ENCODE measurements at regions not wholly inside any gene's neighbourhood (a gene's known extent, or its start where the extent isn't known, plus 50 kb on each side); places are given as distances from the start of the nearest gene placed in this dataset.

DNA sequence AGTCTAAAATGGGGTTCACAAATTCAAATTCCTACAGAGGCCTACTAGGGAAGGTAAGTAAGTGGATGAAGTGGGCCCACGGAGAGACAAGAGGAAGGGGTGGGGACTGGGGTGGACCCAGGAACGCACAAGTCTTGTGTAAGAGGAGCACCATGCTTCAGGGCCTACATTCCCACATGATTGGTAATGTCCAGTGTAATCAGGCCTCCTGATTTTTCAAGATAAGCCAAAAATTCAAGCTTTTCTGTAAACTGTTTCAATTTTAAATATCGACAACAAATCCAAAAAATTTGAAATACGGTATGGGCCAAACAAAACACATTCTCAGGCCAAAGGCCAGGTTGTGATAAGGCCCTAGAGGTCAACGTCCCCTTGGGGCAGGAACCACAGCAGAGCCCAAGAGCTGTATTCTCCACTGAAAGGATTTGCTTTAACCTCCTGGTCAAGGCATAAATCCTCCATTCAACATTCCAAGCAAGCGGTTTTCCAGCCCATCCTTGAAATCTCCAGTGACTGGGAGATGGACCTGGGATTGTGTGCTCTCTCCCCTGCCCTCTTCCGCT, 116.4 kb downstream of the TRIM29 start:
- Histone ChIP-seq H2AFZ (replicated peaks; ENCODE audit: low read length, poor library complexity) (no peak overlapping the region), H3K9ac (ENCODE audit: low read depth, low read length) (no peak overlapping the region), H2BK20ac (ENCODE audit: low read depth, low read length) (no peak overlapping the region), H2AK9ac (replicated peaks; ENCODE audit: low read depth, low read length, poor library complexity) (no peak overlapping the region), H3K36me3 (ENCODE audit: control insufficient read depth, insufficient read depth, low read length) (no peaks in the 10 kb centered on the region), H2BK5ac (ENCODE audit: low read depth, low read length, poor library complexity, severe bottlenecking) (no peak overlapping the region), H3K9me1 (ENCODE audit: insufficient read depth, low read length) (no peaks in the 10 kb centered on the region), H3K9me3 (ENCODE audit: control insufficient read depth, insufficient read depth, low read length) (no peaks in the 10 kb centered on the region), H3K4me3 (ENCODE audit: insufficient read depth, low read depth, low read length) (no peak overlapping the region), H3K14ac (replicated peaks; ENCODE audit: low read depth, low read length) (no peak overlapping the region), H2BK120ac (ENCODE audit: low read depth, low read length) (no peak overlapping the region), H4K8ac (ENCODE audit: low read depth in 2 of 2, low read length in 2 of 2) (no peak overlapping the region), H3K27me3 (ENCODE audit: control insufficient read depth, insufficient read depth, low read length) (peaks cover 7% of the 10 kb centered on the region), H3K27ac (ENCODE audit: insufficient read depth, low read length) (no peak overlapping the region), H2BK15ac (ENCODE audit: low read depth, low read length) (no peak overlapping the region), H3K18ac (ENCODE audit: low read depth, low read length) (no peak overlapping the region), H3K23ac (ENCODE audit: low read depth, low read length) (no peak overlapping the region), H4K5ac (ENCODE audit: low read depth, low read length) (no peak overlapping the region), H3K79me1 (ENCODE audit: low read depth in 1 of 2, low read length in 2 of 2) (no peaks in the 10 kb centered on the region), H3K4me2 (ENCODE audit: low read depth, low read length) (no peak overlapping the region), H3K4me1 (ENCODE audit: control insufficient read depth, insufficient read depth, low read length) (no peaks in the 10 kb centered on the region), H4K20me1 (ENCODE audit: insufficient read depth, low read length) (no peaks in the 10 kb centered on the region), H3K56ac (ENCODE audit: extremely low read depth, insufficient read depth, low read length) (no peak overlapping the region), H2AK5ac (ENCODE audit: low read depth, low read length) (no peak overlapping the region), H3K4ac (ENCODE audit: low read depth, low read length) (no peak overlapping the region), H4K91ac (ENCODE audit: insufficient read depth, low read depth, low read length) (no peak overlapping the region)
- ATAC-seq (ENCODE audit: low read depth) (no peak), DNase-seq (no peak)
- in situ Hi-C loops (cut with MboI; ENCODE audit: low sequenced_read_pairs) (no loop called here), dilution Hi-C loops (cut with HindIII; ENCODE audit: low sequenced_read_pairs, unreplicated experiment) (no loop called here), intact Hi-C loops (cut with micrococcal nuclease) (no loop called here)
- no TSS peak for BruUV-seq (replicated peaks)
- CTCF ChIA-PET = interaction anchor here (1.1 kb wide), 1 partner anchor 8 kb away, joined by 3 read pairs; no protein-coding TSS in a partner anchor
- 100% methylated on average over 1 of the region's 7 CpGs; no CpG with 5 or more reads in 1 of the 2 experiments for WGBS, 2 experiments (ENCODE audit: extremely low coverage in 2 of 2, insufficient read length in 1 of 2)
- POLR2A ChIA-PET (ENCODE audit: unreplicated experiment) = no interaction called here
- TF ChIP-seq MXI1 (IDR thresholded peaks at IDR 0.05; ENCODE audit: borderline replicate concordance, low read depth, low read length) (no peak), POLR2A (IDR thresholded peaks at IDR 0.05; ENCODE audit: low read depth, low read length) (no peak), BHLHE40 (IDR thresholded peaks at IDR 0.05; ENCODE audit: low read depth, low read length) (no peak), CEBPB (IDR thresholded peaks at IDR 0.05; ENCODE audit: low read depth, low read length) (no peak), SMC3 (IDR thresholded peaks at IDR 0.05; ENCODE audit: low read depth, low read length) (no peak), NFE2L2 (IDR thresholded peaks at IDR 0.05; ENCODE audit: low read depth, low read length) (no peak), RAD21 (IDR thresholded peaks at IDR 0.05; ENCODE audit: low read length) (no peak), MAFK (IDR thresholded peaks at IDR 0.05; ENCODE audit: low read depth, low read length) (no peak), RCOR1 (IDR thresholded peaks at IDR 0.05; ENCODE audit: insufficient replicate concordance, low read length) (no peak), CHD1 (IDR thresholded peaks at IDR 0.05; ENCODE audit: low read depth, low read length) (no peak), RFX5 (IDR thresholded peaks at IDR 0.05; ENCODE audit: low read depth, low read length) (no peak), FOS (IDR thresholded peaks at IDR 0.05; ENCODE audit: low read depth, low read length) (no peak), MAZ (IDR thresholded peaks at IDR 0.05; ENCODE audit: borderline replicate concordance, low read depth, low read length) (no peak)
- TF ChIP-seq, protein P1, sequence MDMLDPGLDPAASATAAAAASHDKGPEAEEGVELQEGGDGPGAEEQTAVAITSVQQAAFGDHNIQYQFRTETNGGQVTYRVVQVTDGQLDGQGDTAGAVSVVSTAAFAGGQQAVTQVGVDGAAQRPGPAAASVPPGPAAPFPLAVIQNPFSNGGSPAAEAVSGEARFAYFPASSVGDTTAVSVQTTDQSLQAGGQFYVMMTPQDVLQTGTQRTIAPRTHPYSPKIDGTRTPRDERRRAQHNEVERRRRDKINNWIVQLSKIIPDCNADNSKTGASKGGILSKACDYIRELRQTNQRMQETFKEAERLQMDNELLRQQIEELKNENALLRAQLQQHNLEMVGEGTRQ (IDR thresholded peaks at IDR 0.05; ENCODE audit: low read depth, low read length) = no peak
- TF ChIP-seq, protein P2, sequence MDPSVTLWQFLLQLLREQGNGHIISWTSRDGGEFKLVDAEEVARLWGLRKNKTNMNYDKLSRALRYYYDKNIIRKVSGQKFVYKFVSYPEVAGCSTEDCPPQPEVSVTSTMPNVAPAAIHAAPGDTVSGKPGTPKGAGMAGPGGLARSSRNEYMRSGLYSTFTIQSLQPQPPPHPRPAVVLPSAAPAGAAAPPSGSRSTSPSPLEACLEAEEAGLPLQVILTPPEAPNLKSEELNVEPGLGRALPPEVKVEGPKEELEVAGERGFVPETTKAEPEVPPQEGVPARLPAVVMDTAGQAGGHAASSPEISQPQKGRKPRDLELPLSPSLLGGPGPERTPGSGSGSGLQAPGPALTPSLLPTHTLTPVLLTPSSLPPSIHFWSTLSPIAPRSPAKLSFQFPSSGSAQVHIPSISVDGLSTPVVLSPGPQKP (IDR thresholded peaks at IDR 0.05; ENCODE audit: borderline replicate concordance, low read depth, low read length) = no peak
- TF ChIP-seq, protein P3, sequence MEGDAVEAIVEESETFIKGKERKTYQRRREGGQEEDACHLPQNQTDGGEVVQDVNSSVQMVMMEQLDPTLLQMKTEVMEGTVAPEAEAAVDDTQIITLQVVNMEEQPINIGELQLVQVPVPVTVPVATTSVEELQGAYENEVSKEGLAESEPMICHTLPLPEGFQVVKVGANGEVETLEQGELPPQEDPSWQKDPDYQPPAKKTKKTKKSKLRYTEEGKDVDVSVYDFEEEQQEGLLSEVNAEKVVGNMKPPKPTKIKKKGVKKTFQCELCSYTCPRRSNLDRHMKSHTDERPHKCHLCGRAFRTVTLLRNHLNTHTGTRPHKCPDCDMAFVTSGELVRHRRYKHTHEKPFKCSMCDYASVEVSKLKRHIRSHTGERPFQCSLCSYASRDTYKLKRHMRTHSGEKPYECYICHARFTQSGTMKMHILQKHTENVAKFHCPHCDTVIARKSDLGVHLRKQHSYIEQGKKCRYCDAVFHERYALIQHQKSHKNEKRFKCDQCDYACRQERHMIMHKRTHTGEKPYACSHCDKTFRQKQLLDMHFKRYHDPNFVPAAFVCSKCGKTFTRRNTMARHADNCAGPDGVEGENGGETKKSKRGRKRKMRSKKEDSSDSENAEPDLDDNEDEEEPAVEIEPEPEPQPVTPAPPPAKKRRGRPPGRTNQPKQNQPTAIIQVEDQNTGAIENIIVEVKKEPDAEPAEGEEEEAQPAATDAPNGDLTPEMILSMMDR (conservative IDR thresholded peaks at IDR 0.05; ENCODE audit: low read depth, low read length) = no peak

All from IMR-90 (cell line).